Cardiac muscle cell (in vitro differentiated cells and primary cell): ENCODE measurements at regions not wholly inside any gene's neighbourhood (a gene's known extent, or its start where the extent isn't known, plus 50 kb on each side); places are given as distances from the start of the nearest gene placed in this dataset.
A peak's percentile ranks its signal among the peaks of the same experiment; 100 is the strongest.

Source experiments
- DNase-seq, 2 donors: peaks; one replicate each; pipeline versions ENCODE4 v3.0.0 to v3.0.0-alpha.2; 2010 to 2017; ENCODE audit warnings: low read depth in 1 of 2, low spot score in 1 of 2
- H3K27ac ChIP-seq: fragments of 200-600 bp; sonication (generic); 2 replicates; pipeline ENCODE4 v1.5.1; 2016
- H3K27me3 ChIP-seq: fragments of 200-600 bp; sonication (generic); 2 replicates; pipeline ENCODE4 v1.6.0; 2016; ENCODE audit warnings: control low read depth
- H3K36me3 ChIP-seq: fragments of 200-600 bp; sonication (generic); 2 replicates; pipeline ENCODE4 v1.5.1; 2016; ENCODE audit warnings: control low read depth
- H3K4me1 ChIP-seq: fragments of 200-600 bp; sonication (generic); 2 replicates; pipeline ENCODE4 v1.8.1; 2017; ENCODE audit warnings: low read depth, mild to moderate bottlenecking, mixed run types
- H3K4me3 ChIP-seq: fragments of 200-600 bp; sonication (generic); 2 replicates; pipeline ENCODE4 v1.5.1; 2016; ENCODE audit warnings: mild to moderate bottlenecking
- H3K9me3 ChIP-seq: fragments of 200-600 bp; sonication (generic); 2 replicates; pipeline ENCODE4 v1.5.1; 2017; ENCODE audit warnings: low read depth, mild to moderate bottlenecking, control low read depth
- CTCF ChIP-seq: IDR thresholded peaks from 2 replicates; pipeline ENCODE4 v1.5.1; 2012; ENCODE audit warnings: low read depth, mild to moderate bottlenecking, low read length

DNA sequence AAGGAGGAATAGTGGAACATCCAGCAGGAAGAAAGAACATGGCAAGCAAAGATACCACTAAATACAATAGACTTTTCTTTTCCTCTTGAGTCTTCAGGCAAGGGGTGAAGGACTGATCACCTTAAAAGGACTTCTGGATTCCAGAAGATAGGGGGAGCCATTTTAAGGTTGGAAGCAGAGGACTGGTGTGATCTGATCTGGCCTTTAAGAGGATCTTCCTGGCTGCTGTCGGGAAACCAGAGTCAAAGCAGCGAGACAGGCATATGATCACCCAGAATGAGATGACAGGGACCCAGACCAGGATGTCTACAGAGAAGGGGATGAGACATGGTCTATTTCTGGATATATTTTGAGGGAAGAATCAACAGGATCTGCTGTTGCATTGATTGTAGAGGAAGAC, 558.0 kb downstream of the STK39 start:
- H3K4me3 ChIP-seq: no peak overlapping the region
- H3K27me3 ChIP-seq: no peaks in the 10 kb centered on the region
- H3K27ac ChIP-seq: no peak overlapping the region
- no peaks in the 10 kb centered on the region for H3K9me3 ChIP-seq
- TF ChIP-seq CTCF: no peak
- H3K36me3 ChIP-seq: no peaks in the 10 kb centered on the region
- DNase-seq: no peak
- H3K4me1 ChIP-seq: peaks cover 5% of the 10 kb centered on the region

- no peaks in the 10 kb centered on the region for H3K9me3 ChIP-seq
- no peaks in the 10 kb centered on the region for H3K4me1 ChIP-seq
- DNase-seq: peak in 1 of 2 donors; percentile 25
- H3K27ac ChIP-seq: no peak overlapping the region
- H3K4me3 ChIP-seq: no peak overlapping the region
- H3K36me3 ChIP-seq: no peaks in the 10 kb centered on the region
- no peak for TF ChIP-seq CTCF
- H3K27me3 ChIP-seq: no peaks in the 10 kb centered on the region
These were observed 560.7 kb downstream of the STK39 start for GRCh38 chr2:167686691-167687090.

GRCh38 chr2:167681234-167682015, 566.0 kb downstream of the STK39 start:
- Histone ChIP-seq H3K4me1 (no peaks in the 10 kb centered on the region), H3K4me3 (no peak overlapping the region), H3K27me3 (no peaks in the 10 kb centered on the region), H3K36me3 (no peaks in the 10 kb centered on the region), H3K27ac (no peak overlapping the region), H3K9me3 (no peaks in the 10 kb centered on the region)
- no peak for DNase-seq
- TF ChIP-seq CTCF: no peak

DNA sequence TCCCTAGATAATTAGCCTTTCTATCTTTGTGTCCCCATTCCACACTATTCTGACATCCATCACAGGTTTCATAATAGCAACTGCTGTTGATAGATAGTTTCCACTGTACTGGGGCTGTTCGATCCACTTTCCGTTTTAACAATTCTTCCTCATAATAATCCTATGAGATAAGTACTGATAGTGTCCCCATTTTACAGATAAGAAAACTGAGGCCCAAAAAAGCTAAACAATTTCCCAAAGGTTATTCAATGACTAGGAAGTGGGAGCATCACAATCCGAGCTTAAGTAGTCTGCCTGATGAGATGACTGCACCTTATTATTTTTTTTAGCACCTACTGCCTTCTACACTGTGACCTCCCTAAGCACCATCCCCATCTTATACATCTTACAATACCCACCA, 569.2 kb downstream of the STK39 start:
- H3K4me1 ChIP-seq: no peaks in the 10 kb centered on the region
- H3K4me3 ChIP-seq: no peak overlapping the region
- no peak for TF ChIP-seq CTCF
- H3K27me3 ChIP-seq: no peaks in the 10 kb centered on the region
- no peaks in the 10 kb centered on the region for H3K36me3 ChIP-seq
- H3K9me3 ChIP-seq: no peaks in the 10 kb centered on the region
- DNase-seq: no peak
- no peak overlapping the region for H3K27ac ChIP-seq

DNA sequence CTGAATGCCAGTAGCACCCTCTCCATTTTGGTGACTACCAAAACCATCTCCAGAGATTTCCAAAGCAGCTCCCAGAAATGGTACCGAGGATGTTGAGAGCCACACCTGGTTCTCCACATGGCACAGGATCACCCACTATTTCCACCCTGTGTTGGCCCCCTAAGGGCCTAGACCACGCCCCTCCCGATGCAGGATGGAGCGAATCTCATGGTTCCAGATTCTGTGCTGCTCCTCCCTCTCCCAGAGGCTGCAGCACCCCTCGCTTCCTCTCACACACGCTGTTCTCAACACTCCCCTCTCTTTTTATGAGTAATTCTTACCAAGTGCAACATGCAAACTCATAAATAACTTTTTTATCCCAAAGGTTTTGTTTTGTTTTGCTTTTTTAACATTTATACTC, 571.5 kb downstream of the STK39 start:
- Histone ChIP-seq H3K27me3 (no peaks in the 10 kb centered on the region), H3K27ac (no peak overlapping the region), H3K4me1 (no peaks in the 10 kb centered on the region), H3K36me3 (no peaks in the 10 kb centered on the region), H3K4me3 (no peak overlapping the region), H3K9me3 (no peaks in the 10 kb centered on the region)
- no peak for DNase-seq
- no peak for TF ChIP-seq CTCF
